Neural cell (in vitro differentiated cells): ENCODE measurements at regions not wholly inside any gene's neighbourhood (a gene's known extent, or its start where the extent isn't known, plus 50 kb on each side); places are given as distances from the start of the nearest gene placed in this dataset.

Source experiments
- CTCF ChIP-seq: fragments of 450-650 bp; IDR thresholded peaks from 2 replicates; pipeline ENCODE4 v1.5.1; 2014; ENCODE audit warnings: antibody characterized with exemption, mild to moderate bottlenecking, moderate library complexity; ENCODE audit not compliant: poor library complexity, severe bottlenecking
- EP300 ChIP-seq: fragments of 450-650 bp; conservative IDR thresholded peaks from 2 replicates; pipeline ENCODE4 v1.6.1; 2014; ENCODE audit warnings: antibody characterized with exemption, mild to moderate bottlenecking, moderate library complexity; ENCODE audit not compliant: poor library complexity, severe bottlenecking
- SMC3 ChIP-seq: fragments of 450-650 bp; conservative IDR thresholded peaks from 2 replicates; pipeline ENCODE4 v1.6.1; 2014; ENCODE audit warnings: antibody characterized with exemption, mild to moderate bottlenecking, moderate library complexity; ENCODE audit not compliant: poor library complexity
- TAF1 ChIP-seq: IDR thresholded peaks from 2 replicates; pipeline ENCODE4 v1.6.1; 2012; ENCODE audit warnings: low read depth

- TF ChIP-seq CTCF (no peak), SMC3 (no peak), EP300 (no peak), TAF1 (no peak)
Measured at GRCh38 chr11:39541945-39542351, 1917.5 kb downstream of the LRRC4C start.
